Stimulated activated CD8-positive, alpha-beta memory T cell treated with anti-CD3 and anti-CD28 coated beads, Interleukin-7, amount 100 ng/mL, for 1 hour (primary cell): ENCODE measurements at regions not wholly inside any gene's neighbourhood (a gene's known extent, or its start where the extent isn't known, plus 50 kb on each side); places are given as distances from the start of the nearest gene placed in this dataset.

Source experiments
- DNase-seq, 2 donors: peaks; one replicate each; pipeline ENCODE4 v3.0.0-alpha.2; 2020; ENCODE audit warnings: low read depth in 2 of 2

- DNase-seq, result no peak
Measured at GRCh38 chrX:42619068-42619467, 158.9 kb downstream of the PPP1R2C start.

DNA sequence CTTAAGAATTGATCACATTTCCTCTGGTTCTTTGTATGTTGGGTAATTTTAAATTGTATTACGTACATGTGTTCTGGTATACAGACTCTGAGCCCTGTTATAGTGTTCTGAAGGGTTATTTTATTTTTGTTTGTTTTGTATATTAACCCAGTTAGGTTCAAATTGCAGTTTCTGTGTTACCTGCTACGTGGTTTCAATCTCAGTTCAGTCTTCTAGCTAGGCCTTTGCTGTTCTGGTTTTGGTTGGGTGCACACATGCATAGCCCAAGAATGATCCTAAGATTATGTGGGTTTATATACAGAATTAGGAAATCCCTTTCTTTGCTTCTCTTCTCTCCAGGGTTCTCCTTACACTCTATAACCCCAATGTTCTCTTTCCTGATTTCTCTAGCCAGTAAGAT is 161.0 kb downstream of the PPP1R2C start:
- no peak for DNase-seq

- no peak for DNase-seq
Measured at GRCh38 chrX:42615161-42615563, 162.8 kb downstream of the PPP1R2C start.

GRCh38 chrX:42606591-42606990 is 171.4 kb downstream of the PPP1R2C start:
- DNase-seq, result no peak

- no peak for DNase-seq
Measured at GRCh38 chrX:42604302-42604701, 173.7 kb downstream of the PPP1R2C start.

DNA sequence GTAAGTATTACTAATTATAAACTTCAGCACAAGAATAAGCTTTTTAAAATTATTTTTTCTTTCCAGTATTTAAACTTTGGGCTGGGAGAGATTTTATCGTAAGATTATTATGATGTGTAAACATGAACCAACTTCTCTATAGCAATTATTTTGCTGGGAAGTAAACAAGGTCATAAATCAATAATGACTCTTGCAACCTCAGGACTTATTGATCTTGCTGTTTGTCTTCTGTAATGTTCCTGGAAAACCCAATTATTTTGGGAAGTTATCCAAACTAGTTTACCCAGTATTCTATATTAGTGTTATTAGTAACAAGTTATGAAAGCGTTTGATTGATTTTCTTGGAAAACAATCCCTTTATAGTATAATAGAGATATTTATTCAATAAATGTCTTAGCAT is 174.9 kb downstream of the PPP1R2C start:
- DNase-seq, result no peak

DNA sequence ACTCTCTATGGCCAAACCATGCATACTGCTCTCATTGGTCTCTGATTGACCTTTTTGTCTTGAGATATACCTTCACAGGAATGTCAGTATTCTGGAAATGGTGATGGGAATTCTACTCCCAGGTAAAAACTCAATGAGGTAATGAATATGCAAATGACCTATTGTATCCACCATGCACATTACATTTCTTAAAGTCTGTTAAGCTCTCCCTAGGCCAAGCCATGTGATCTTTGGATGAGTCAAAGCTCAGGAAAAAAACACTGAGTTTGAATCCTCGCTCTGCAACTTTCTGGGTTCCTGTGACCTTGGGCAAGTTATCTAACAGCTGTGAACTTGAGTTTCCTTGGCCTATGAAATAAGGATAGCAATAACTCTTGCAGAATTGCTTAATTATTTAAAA is 175.4 kb downstream of the PPP1R2C start:
- DNase-seq, result no peak

DNA sequence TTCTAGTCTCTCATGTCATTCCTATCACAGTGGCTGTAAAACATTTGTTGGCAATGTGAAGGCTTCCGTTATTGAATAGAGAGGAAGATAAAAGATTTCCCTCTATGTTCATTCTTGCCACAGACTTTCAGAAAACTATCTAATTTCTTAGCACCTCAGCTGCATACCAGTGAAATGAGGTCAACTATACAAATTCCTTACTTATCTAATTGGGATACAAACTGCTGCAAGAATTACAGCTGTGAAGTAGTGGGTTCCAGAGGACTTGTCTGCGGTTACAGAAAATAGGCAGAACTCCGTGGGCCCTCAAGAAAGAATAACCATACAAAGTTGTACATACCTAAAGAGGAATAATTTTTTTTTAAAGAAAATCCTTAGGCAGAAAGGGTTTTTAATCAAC is 175.8 kb downstream of the PPP1R2C start:
- DNase-seq, result no peak

DNA sequence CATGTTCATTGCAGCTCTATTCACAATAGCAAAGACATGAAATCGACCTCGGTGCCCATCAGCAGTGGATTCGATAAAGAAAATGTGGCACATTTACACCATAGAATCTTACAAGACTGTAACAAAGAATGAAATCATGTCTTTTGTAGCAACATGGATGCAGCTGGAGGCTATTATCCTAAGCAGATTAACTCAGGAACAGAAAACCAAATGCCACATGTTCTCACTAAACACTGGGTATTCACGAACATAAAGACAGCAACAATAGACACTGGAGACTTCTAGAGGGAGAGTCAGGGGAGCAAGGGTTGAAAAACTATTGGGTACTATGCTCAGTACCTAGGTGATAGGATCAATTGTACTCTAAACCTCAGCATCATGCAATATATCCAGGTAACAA is 180.5 kb downstream of the PPP1R2C start:
- no peak for DNase-seq

GRCh38 chrX:42585842-42586621 is 191.9 kb downstream of the PPP1R2C start:
- no peak for DNase-seq

DNA sequence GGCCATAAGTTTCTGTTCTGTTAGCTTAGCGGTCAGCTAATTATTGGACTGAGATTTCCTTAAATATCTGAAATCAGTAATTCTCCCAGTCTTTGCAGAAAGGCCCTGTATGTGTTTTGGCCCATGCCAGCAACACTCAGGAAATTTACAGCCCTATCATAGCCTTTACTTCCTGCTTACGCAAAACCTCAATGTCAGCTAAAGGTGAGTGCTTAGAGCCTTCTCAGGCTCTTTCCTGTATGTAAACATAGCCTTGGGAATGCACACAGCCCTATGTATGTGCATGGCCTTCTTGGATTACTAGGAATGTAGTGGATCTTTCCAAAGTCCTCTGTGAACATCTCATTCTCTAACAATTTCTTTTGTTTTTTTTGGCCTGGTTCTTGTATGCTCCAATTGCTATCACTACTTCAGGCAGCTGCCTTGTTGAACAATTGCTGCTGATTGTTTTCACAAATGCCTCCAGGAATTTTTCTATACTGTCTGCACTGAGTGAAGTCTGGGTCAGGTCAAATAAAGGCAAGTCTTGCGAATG is 200.0 kb downstream of the PPP1R2C start:
- DNase-seq, result no peak

- DNase-seq, result no peak
Measured at GRCh38 chrX:42567268-42567667, 210.7 kb downstream of the PPP1R2C start.

- DNase-seq, result no peak
Measured at GRCh38 chrX:42565739-42566138, 212.2 kb downstream of the PPP1R2C start.

- DNase-seq, result no peak
Measured at GRCh38 chrX:42546800-42547199, 231.2 kb downstream of the PPP1R2C start.

DNA sequence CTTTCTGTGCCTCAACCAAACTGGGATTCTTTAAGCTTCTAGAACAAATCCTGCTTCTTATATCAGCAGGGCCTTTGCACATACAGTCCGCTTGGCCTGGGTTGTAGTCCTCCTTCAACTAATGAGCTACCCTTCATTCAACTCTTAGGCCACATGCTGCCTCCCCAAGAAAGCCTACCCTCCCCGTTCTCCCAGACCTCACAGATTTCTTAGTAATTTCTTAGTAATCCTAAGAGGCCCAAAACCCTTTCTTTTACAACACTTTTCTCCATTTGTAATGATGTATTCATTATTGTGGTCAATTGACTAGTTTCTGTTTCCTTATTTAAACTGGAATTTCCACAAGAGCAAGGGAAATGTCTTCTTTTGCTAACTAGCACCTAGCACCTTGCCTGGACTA is 233.1 kb downstream of the PPP1R2C start:
- DNase-seq, result no peak

GRCh38 chrX:42541554-42541953 is 236.4 kb downstream of the PPP1R2C start:
- no peak for DNase-seq

- no peak for DNase-seq
Measured at GRCh38 chrX:42540146-42540545, 237.8 kb downstream of the PPP1R2C start.

- no peak for DNase-seq
Measured at GRCh38 chrX:42538405-42538804, 239.6 kb downstream of the PPP1R2C start.

DNA sequence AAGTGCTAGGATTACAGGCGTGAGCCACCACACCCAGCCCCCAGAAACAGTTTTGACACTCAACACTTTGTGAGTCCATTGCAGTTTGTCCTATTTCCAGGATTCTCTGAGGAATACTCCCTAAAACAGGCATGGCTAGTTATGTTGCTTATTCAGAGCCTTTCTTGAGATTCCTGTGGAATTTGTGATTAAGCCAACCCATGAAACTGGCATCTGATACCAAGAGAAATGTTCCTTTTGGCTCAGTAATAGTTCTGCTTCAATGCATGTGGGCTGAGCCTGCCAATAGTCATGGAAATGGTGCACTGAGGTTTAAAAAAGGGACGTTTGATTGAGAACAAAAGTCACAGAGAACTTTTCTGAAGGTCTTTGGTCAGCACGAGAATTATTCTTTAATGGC is 241.7 kb downstream of the PPP1R2C start:
- DNase-seq, result no peak

DNA sequence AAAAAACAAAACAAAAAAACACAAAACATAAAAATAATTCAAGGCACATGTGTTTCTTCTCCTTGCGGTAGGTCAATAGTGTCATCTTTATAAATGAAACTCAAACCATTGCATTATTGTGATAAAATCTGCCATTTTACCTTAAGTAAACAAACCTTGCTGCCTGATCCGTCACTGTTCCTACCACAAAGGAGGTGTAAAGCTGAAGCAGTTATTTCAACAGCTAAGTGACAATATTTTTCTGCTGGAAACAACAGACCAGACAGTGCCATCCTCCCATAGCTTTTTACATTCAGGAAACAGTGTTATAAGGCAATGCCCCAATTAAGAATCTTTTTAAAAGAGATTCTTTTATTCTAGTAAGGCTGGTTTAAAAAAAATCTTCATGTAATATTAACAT is 242.7 kb downstream of the PPP1R2C start:
- no peak for DNase-seq

DNA sequence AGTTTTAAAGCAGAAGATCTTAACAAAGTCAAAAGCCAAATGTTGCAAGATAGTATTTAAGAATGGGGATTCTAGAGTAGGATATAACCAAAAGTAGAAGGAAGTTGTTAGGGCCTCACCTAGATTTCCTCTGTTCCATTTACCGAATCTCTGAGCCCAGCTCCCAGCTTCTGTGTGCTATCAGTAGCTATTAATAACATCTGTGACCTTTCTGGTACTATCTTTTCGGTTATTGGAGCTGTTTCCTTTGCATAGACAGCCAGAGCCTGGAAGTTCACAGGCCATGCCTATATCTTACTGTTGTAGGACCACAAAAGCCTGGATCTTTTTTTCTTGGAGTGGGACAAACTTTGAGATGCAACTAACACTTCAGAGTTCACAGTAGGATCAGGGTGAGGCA is 244.2 kb downstream of the PPP1R2C start:
- DNase-seq, result no peak

DNA sequence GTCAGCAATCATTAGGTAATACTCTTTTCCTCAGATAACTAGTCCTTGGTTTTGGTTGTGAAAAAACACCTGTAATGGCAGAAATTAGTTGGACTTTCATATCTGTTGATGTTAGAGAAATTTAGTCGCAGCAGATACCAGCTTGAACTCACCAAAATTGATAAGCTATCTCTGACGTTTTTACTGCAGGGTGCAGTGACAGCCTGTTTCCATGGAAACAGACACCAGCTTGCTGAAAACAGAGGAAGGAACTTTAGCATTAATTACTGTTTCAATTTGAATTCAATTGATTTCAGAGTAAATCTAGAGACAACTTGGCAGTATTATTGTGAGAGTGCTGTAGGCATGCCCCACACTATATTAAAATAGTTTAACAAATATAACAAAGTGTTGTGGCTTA is 246.5 kb downstream of the PPP1R2C start:
- no peak for DNase-seq

GRCh38 chrX:42530027-42530426 is 247.9 kb downstream of the PPP1R2C start:
- DNase-seq, result no peak

GRCh38 chrX:42524379-42524778 is 253.6 kb downstream of the PPP1R2C start:
- DNase-seq, result no peak
